OCI-M1 (cell line): ENCODE measurements at regions not wholly inside any gene's neighbourhood (a gene's known extent, or its start where the extent isn't known, plus 50 kb on each side); places are given as distances from the start of the nearest gene placed in this dataset.

Source experiments
- DNase-seq: peaks from one replicate; lab custom pipeline; 2025; lab: John Stamatoyannopoulos, UW

DNA sequence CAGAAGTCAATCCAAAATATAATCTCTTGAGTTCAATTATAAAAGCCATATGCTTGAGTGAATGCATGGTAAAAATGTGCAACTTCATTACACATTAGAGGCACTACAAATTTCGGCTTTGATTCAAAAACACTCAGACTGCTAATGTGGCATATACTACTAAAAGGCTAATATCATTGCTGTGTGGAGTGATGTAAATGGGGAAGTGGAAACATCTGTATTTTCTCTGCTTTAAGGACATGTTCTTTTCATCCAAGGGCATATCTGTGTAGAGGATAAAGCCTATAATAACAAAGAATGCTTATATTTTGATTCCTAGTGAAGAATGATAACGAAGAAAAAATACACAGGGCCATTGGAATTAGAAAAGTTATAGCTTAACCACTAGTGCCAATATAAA is 643.9 kb upstream of the ZNF608 start:
- no peak for DNase-seq

GRCh38 chr5:125393221-125393815 is 646.9 kb upstream of the ZNF608 start:
- no peak for DNase-seq

- no peak for DNase-seq
Observed at GRCh38 chr5:125394661-125395280, 648.3 kb upstream of the ZNF608 start.

DNA sequence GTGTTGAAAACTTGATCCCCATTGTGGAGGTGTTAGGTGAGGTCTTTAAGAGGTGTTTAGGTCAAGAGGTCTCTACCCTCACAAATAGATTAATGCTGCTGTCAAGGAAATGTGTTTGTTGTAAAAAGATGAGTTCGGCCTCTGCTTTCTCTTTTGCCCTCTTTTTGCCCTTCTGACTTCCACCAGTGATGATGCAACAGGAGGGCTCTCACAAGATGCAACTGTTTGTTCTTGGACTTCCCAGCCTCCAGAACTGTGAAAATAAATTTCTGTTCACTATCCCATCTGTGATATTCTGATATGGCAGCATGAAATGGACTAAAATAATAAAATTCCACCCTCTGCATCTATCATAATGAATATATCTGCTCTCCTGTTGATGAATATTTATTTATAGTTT is 650.0 kb upstream of the ZNF608 start:
- no peak for DNase-seq

DNA sequence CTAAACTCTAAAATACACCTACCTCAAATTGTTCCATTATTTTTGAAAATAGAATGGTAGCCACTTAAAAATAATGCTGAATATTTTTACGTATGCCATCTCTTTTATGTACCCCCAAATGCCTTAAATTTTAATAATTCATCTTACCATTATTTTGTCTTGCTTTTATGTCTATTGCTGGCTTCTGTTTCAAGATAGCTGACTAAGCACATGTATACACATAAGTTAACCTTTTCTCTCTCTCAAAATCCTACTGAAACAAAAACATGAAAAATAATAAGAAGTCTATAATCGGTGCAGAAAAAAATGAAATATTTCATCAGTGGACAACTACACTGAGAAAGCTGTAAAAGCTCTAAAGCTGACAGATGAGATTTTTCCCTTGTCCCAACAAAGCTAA is 652.0 kb upstream of the ZNF608 start:
- DNase-seq, result no peak

- no peak for DNase-seq
Observed at GRCh38 chr5:125399885-125400284, 653.4 kb upstream of the ZNF608 start.

DNA sequence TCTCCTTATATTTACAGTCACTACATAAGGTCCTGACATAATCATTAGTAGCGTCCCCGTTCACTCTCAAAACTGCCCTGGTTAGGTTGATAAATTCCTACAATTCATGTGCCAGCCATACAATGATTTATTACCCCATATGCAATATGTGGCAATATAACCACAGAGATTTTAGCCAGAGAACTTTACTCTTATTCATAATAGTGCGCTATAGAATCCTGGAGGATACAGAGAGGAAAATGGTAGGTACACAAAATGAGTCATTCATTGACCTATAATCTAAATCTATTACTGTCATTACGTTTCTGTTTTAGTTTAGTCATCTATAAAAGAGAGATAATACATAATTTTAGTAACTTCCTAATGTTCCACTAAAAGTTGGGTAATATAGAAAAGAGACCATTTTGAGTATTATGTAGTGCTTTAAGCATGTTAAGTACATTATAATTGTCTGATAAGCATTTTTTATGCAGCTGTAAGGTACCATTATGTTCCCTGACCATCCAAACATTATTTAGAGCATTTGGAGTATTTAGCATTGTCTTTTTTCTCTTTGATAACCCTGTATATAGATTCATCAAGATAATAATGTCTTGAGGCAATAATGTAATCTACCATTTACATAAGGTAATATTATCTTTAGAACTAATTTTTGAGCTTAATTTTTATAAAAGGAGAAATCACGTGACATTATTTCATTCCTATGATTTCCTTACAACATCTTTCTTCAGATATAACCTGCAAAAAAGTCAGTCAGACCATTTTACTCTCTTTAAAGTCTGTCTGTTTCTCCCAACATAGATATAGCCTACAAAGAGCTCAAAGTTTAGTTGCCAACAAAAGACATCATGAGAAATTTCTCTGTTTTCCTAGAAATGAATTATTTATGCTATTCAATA is 655.5 kb upstream of the ZNF608 start:
- no peak for DNase-seq

- DNase-seq, result no peak
Observed at GRCh38 chr5:125402787-125403186, 656.3 kb upstream of the ZNF608 start.

DNA sequence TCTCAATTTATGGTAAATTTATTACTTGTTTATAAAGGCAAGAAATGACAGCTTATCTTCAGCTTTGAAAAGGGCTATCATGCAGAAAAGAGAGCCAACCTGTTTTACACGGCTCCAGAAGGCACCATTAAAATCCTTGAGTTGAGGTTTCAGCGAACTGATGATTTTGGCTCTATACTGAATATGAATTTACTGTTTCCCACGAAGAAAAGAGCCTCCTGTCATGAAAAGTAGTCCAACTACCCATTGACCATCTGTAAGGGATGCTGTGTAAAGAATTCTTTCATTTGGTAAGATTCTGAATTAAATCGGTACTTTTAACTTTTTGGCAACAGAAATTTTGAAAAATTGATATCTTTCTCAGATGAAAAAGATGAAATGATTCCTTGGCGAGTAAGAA is 657.6 kb upstream of the ZNF608 start:
- no peak for DNase-seq

- DNase-seq, result no peak
Observed at GRCh38 chr5:125408448-125409233, 662.2 kb upstream of the ZNF608 start.

GRCh38 chr5:125409234-125409860 is 662.9 kb upstream of the ZNF608 start:
- DNase-seq, result no peak

DNA sequence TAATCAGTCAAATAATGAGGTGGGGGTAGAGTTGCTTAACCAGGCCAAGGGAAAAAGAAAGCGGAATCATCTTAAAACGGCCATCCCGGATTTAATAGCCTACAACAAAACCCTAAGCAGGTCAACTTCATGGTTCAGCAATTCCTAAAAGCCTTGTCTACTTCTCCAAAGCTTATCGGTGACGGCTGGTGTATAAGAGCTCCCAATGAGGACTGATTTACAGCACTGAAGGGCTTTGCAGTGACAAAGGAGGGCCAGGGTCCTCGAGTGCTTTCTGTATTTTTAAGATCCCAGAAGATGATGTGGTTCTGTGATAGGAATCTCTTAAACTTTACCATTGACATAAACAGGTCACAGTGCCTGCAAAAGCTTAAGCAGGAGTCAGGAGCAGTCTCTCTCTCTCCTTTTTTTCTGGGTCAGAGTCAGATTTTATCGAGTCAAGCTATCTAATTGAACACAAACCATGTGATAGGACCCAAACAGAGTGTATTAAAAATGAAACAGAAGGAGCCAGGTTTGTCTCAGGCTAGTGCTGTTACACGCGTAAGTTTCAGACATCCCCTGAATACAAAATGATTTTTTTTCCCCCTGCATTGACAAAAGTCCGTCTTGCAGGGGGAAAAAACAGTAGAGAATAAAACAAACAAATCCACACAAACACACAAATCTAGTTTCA is 663.6 kb upstream of the ZNF608 start:
- no peak for DNase-seq

- DNase-seq, result no peak
Observed at GRCh38 chr5:125410537-125411070, 664.2 kb upstream of the ZNF608 start.

DNA sequence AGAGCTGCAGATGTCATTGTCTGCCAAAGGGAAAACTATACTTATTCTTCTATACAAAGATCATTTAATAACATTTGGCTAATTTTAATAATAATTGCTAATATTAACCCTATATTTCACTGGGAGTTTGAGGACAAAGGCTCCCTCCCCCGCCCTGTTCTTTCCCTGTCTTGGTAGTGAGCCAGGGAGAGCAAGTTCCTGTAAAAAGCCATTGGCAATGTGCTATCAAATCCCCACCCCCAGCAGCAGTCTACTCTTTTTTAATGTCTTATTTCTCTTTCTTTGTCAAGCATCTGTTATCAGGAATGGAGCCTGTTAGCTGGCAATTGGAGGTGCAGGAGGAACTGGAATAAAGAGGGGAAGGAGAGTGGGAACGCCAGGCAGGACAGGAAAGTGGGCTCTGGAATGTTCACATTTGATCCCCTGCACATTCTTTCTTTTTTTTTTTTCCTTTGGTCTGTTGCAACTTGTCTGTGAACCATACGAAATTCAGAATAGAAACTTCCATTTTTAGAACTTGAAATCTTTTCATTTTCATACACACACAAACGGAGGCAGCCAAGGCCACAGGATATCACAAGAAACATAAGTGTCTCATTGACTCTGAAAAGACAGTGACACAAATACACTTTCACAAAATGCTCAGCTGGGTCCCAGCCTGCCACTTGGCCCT is 664.8 kb upstream of the ZNF608 start:
- DNase-seq, result no peak

DNA sequence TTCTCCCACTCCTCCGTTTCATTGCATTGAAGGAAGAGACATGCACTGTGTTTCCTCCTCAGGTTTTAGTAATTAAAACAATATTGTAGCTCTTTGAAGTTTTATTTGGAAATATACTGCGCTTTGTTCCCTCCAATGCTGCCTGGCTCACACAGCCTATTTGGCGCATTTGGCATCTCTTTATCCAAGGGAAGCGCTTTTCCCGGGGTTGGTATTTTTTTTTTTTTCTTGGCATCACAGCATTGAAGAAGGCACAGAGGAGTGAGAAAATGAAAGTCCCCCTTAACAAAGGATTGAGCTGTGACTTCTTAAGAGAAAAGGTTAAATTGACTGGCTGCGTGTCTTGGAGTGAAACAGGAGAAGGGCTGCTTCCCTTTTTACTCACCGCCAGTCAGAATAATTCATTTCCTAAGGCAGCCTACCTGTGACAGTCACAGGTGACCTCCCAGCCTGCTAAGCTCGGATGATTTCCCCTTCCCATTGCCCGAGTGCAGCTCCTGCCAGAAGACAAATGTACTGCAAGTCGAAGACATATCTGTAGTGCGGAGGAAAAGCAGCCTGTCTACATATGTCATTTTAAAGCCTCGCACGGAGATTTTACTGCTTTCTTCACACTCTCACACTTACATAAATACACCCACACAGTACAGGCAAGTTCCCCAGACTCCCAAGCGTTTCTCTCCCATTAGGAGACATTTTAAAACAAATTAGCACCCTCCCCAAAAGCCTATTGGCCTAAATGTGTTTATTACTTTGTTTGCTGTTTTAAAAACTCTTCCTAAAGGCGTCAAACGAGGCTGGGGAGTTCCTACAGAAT is 665.5 kb upstream of the ZNF608 start:
- DNase-seq, result no peak

- no peak for DNase-seq
Observed at GRCh38 chr5:125412561-125413495, 666.4 kb upstream of the ZNF608 start.

DNA sequence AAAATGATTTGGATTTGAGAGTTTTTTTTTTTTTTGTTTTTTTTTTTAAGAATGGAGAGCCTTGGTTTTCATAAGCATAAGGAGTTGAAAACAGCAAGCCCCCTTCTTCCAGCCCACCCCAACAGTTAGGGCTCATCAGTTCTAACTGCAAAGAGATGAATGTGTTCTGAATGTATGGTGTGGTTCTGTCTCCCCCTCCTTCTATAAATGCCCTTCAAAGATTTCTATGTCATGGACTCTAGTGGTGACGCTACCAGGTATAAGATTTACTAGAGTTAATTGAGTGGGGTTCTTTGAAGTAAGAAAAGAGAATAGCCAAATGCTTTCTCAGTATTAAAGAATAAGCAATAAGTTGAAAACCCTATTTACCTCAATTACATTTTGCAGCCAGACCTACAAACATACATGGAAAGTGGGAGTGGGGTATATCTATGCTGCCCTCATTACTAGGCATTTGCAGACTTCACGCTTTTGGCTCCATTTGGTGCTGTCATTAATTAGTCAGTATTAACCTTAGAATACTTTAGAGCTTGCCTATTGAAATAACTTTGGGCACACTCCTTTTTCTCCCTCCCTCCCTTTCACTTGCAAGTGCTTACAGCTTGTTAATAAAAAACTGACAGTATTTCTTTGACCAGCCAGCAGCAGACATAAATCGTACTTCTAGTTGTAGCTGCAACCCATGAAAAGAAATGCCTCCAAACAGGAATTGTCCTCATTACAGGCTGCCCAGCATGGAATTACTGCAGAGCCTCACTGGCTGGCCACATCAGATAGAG is 667.2 kb upstream of the ZNF608 start:
- DNase-seq, result no peak

GRCh38 chr5:125415126-125415525 is 668.7 kb upstream of the ZNF608 start:
- no peak for DNase-seq
